GM19372 (cell line): ENCODE measurements at regions not wholly inside any gene's neighbourhood (a gene's known extent, or its start where the extent isn't known, plus 50 kb on each side); places are given as distances from the start of the nearest gene placed in this dataset.
A peak's percentile ranks its signal among the peaks of the same experiment; 100 is the strongest.
"Not testable (repeated sequence)": the region's sequence is repeated elsewhere in the genome, so short reads cannot be mapped to it uniquely, and the experiment has no call there.

ENCODE experiments used
- ATAC-seq: cut with Tn5 transposase; IDR thresholded peaks from one replicate; pipeline ENCODE4 v1.9.1; 2021; ENCODE audit warnings: mild to moderate bottlenecking, low read depth, moderate library complexity; ENCODE audit not compliant: unreplicated experiment

GRCh38 chr3:197408177-197408957, 110.0 kb upstream of the DLG1 start:
- ATAC-seq: no peak

- no peak for ATAC-seq
Measured at GRCh38 chr3:197407526-197407925, 109.1 kb upstream of the DLG1 start.

- ATAC-seq: no peak
Measured at GRCh38 chr3:197407053-197407452, 108.6 kb upstream of the DLG1 start.

GRCh38 chr3:197406266-197406665, 107.9 kb upstream of the DLG1 start:
- no peak for ATAC-seq

DNA sequence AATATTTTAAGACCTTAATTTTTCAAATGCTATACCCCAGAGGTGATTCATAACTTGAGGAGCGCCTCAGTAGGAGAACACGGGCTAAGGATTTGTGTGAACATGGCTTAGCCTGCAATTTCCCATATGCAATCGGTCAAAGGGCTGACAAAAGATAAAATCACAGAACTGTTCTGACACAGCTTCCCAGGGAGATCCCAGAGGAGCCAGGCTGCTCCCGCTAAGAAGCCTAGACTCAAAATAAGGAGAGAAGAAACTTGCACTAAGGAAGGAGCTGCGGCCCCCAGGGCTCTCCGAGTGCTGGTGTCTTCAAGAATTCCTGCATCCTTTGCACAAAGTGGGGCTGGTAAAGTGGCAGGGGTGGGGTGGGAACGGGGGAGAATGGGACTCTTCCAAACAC, 106.3 kb upstream of the DLG1 start:
- no peak for ATAC-seq

DNA sequence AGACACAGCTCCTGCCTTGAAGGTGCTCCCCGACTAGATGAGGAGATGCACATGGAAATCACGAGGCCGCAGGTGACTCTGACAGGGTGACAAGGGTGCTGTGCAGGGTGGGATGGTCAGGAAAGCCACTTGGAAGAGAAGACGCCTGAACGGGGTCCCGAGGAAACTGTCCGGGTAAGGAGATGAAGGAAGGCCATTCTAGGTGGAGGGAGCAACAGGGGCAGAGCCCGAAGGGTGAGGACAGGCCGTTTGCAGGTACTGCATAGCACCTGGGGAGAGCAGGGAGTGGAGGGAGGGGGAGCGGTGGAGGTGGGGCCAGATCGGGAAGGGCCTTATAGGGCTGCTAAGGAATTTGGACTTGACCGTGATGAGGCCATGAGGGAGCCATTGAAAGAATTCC, 105.6 kb upstream of the DLG1 start:
- ATAC-seq: no peak

GRCh38 chr3:197402401-197402800, 104.0 kb upstream of the DLG1 start:
- ATAC-seq: not testable (repeated sequence)

DNA sequence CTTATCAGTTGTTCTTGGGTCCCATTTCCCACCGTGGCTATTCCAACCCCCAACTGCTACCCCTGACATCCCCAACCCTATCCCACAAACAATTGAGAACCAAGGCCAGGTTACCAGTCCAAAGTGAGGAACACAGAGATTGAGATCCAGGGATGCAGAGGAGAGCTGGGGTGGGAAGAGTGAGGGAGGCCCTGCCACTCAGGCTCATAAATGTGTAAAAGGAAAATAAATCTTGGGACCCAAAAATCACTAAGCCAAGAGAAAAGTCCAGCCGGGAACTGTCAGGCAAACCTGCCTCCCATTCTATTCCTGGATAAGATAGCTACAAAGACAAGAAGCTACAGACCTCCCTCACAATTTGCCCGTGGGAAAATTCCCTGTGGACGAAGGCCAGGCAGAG, 101.1 kb upstream of the DLG1 start:
- no peak for ATAC-seq

- no peak for ATAC-seq
Measured at GRCh38 chr3:197398286-197398878, 100.0 kb upstream of the DLG1 start.

DNA sequence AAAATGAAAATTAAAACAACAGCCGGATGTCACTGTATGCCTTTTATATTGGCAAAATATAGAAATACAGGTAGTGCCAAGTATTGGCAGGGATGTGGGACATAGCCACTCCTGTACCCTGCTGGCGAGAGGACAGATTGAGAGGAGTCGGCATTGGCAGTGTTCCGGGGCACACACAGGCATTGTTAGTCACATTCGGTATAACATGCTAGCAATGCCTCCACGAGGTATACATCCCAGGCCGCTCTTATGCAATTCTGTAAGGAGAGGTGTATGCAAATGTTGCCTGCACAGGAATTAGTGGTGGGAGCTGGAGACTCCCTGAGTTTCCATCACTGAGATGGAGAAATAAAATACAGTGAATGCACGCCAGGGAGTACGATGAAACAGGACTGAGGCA, 99.4 kb upstream of the DLG1 start:
- ATAC-seq: no peak

GRCh38 chr3:197394464-197395321, 96.3 kb upstream of the DLG1 start:
- ATAC-seq: peak; percentile 94

GRCh38 chr3:197394126-197394463, 95.7 kb upstream of the DLG1 start:
- peak; percentile 38 for ATAC-seq

DNA sequence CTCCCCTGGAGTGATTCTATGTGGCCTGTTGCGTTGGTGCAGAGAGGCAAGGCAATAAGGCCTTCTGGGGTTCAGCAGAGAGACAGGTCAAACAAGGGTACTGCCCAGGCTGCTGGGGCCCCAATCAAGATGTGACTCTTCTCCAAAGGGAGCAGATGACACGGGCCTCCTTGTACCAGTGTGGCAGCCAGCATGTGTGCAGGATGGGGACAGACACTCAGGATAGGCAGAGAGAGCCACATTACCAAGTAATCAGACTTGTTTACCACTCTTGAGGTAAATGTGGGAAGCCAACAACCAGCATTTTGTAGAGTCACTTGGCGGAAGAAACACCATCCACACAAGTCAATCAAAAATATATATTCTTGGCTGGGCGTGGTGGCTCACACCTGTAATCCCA, 95.3 kb upstream of the DLG1 start:
- ATAC-seq: no peak

DNA sequence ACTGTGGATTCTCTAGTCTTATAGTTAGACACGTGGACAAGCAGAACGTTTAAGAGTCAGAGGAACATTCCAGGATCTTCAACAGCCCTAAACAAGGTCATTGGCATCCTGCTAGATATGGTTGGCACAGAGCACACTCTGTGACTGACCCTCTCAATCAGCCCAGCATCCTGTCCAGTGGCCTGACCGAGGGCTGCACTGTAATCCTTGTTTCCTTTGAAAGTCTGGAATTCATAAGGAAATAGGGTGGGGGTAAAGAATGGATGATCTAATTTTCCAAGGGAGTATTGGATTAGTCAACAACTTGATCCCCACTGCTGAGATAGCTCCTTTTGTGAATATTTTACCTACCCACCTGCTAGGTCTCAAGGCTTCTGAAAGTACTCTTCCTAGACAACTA, 94.5 kb upstream of the DLG1 start:
- no peak for ATAC-seq

- ATAC-seq: no peak
Measured at GRCh38 chr3:197381371-197381770, 83.0 kb upstream of the DLG1 start.

DNA sequence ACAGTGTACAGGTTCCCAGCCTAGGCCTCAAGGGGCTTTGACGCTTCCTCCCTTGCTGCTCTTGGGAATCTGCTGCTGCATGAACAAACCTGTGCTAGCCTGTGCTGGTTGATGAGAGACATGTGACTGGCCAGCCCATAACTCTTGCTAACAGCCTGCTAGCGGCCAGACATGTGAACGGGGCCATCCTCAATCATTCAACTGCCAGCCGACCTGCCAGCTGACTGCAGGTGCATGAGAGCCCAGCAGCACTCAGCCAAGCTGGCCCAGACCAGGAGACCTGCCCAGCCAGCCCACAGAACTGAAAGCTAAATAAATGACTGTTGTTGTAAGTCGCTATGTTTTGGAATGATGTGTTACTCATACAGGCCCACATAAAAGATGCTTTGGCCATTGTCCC, 82.4 kb upstream of the DLG1 start:
- ATAC-seq: no peak

GRCh38 chr3:197378985-197379718, 80.7 kb upstream of the DLG1 start:
- no peak for ATAC-seq

DNA sequence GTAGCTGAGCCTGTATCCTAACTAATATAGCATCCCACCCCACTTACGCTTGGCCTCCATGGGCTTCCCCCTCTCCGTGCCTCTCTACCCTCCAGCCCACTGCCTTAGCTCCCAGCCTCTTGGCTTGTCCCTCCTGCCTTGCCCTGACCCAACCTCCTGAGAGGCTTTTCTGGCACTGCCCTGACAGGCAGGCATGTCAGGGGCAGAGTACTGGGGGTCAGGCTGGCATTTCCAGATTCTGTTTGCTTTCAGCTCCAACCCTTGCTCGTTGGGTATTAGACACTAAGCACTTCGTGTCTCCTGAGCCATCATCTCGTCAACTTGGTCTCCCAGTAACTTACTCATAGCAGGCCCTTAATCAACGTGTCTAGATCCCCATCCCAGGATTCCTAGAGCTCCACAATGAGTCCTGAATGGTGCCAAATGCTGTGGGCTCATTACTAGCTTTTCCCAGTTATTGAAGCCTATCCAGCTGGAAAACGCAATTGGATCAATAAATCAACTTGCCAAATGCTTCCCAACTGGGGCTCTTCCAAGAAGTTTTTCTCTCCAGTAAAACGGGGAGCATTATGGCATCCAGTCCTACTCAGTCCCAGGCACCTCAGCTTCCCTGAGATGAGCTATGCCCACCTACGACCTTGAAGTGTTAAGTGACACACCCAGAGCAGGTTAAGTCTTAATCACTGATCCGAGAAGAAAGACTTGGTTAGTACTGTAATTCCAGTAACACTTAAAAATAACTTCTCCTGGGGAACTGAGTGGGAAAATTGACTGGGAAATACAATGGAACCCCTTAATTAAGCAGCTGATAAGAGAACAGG, 78.5 kb upstream of the DLG1 start:
- no peak for ATAC-seq

DNA sequence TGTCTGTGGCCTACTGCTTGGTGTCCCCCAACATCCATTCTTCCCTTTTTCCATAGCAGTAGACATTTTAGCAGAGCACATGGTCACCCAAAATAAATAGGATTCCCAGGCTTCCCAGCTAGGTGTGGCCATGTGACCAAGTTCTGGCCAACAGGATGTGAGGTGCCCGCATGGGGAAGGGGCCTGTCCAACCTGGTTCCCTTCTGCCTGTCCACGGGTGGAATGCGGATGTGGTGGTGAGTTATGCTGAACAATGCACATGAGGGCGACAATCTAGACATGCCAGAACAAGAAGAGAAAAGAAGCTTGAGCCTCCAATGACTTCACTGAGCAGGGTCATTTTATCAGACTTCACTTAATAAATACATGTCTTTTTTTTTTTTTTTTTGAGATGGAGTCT, 77.6 kb upstream of the DLG1 start:
- no peak for ATAC-seq

- no peak for ATAC-seq
Measured at GRCh38 chr3:197375001-197375441, 76.6 kb upstream of the DLG1 start.
